Common myeloid progenitor, CD34-positive (primary cell): ENCODE measurements at regions not wholly inside any gene's neighbourhood (a gene's known extent, or its start where the extent isn't known, plus 50 kb on each side); places are given as distances from the start of the nearest gene placed in this dataset.

Experiments used
- CTCF ChIA-PET: fragments of 350-600 bp; sonication (Branson Sonifier 250); formaldehyde crosslinking; loops from one replicate; lab custom pipeline; 2021; ENCODE audit warnings: antibody characterized with exemption; lab: Charles Lee
- POLR2A ChIA-PET: fragments of 350-600 bp; sonication (Branson Sonifier 250); formaldehyde crosslinking; loops from one replicate; lab custom pipeline; 2021; ENCODE audit warnings: antibody characterized with exemption; lab: Charles Lee
- DNase-seq, 3 donors: peaks; one replicate each; pipeline versions ENCODE4 v3.0.0 to v3.0.0-alpha.2; 2013
- H3K27ac ChIP-seq, 2 experiments: 1 replicate in 1 of 2; 2 replicates in 1 of 2; pipeline ENCODE4 v1.7.0; 2013; ENCODE audit warnings: inconsistent platforms in 2 of 2, low read length in 2 of 2, mild to moderate bottlenecking in 2 of 2, low read depth in 1 of 2, moderate library complexity in 1 of 2; ENCODE audit not compliant: severe bottlenecking in 2 of 2, insufficient read depth in 1 of 2, poor library complexity in 1 of 2
- H3K27me3 ChIP-seq, 5 experiments: replicated peaks in 2 of 5; 1 replicate in 3 of 5; 2 replicates in 2 of 5; pipeline versions ENCODE4 v1.6.1 to v1.7.0; 2013; ENCODE audit warnings: low read length in 4 of 5, mild to moderate bottlenecking in 2 of 5, moderate library complexity in 2 of 5, inconsistent platforms in 1 of 5; ENCODE audit not compliant: insufficient read depth in 5 of 5, control insufficient read depth in 4 of 5
- H3K36me3 ChIP-seq, 4 experiments: 1 replicate in 2 of 4; 2 replicates in 2 of 4; pipeline versions ENCODE4 v1.6.1 to v1.7.0; 2013; ENCODE audit warnings: low read length in 3 of 4, control low read depth in 1 of 4, mild to moderate bottlenecking in 1 of 4; ENCODE audit not compliant: control insufficient read depth in 4 of 4, insufficient read depth in 4 of 4
- H3K4me1 ChIP-seq, 4 experiments: 1 replicate in 3 of 4; 2 replicates in 1 of 4; pipeline versions ENCODE4 v1.6.1 to v1.7.1; 2013; ENCODE audit warnings: low read length in 3 of 4, mild to moderate bottlenecking in 3 of 4, control low read depth in 1 of 4, inconsistent platforms in 1 of 4, moderate library complexity in 1 of 4; ENCODE audit not compliant: control insufficient read depth in 4 of 4, insufficient read depth in 4 of 4; ENCODE audit errors: control extremely low read depth in 1 of 4
- H3K4me3 ChIP-seq, 7 experiments: 1 replicate in 4 of 7; 2 replicates in 3 of 7; pipeline versions ENCODE4 v1.5.1 to v1.7.0; 2013; ENCODE audit warnings: mild to moderate bottlenecking in 7 of 7, low read length in 6 of 7, moderate library complexity in 6 of 7, inconsistent platforms in 2 of 7, low read depth in 2 of 7, control low read depth in 1 of 7; ENCODE audit not compliant: insufficient read depth in 4 of 7, control insufficient read depth in 1 of 7; ENCODE audit errors: extremely low read depth in 1 of 7
- H3K9me3 ChIP-seq, 5 experiments: 1 replicate in 4 of 5; 2 replicates in 1 of 5; pipeline versions ENCODE4 v1.6.1 to v1.7.1; 2013; ENCODE audit warnings: low read length in 4 of 5, mild to moderate bottlenecking in 2 of 5, inconsistent platforms in 1 of 5, low read depth in 1 of 5, moderate library complexity in 1 of 5; ENCODE audit not compliant: control insufficient read depth in 4 of 5, insufficient read depth in 2 of 5; ENCODE audit errors: control extremely low read depth in 1 of 5
- WGBS: methylation state at CpG from one replicate; pipeline ENCODE4 v1.1.5; 2013; ENCODE audit not compliant: insufficient coverage; 5-methylcytosine and 5-hydroxymethylcytosine counted together

- H3K4me3 ChIP-seq = peak overlapping the region in 1 of 7 experiments; percentile 39
- POLR2A ChIA-PET = no interaction called here
- CTCF ChIA-PET = no interaction called here
- 7% methylated on average over 25 of the region's 26 CpGs for WGBS
- no peak overlapping the region for H3K27ac ChIP-seq
- peaks cover 14 to 73% (median 30%) of the 10 kb centered on the region in 5 experiments for H3K27me3 ChIP-seq
- H3K36me3 ChIP-seq = no peaks in the 10 kb centered on the region
- no peaks in the 10 kb centered on the region for H3K9me3 ChIP-seq
- DNase-seq = no peak
- peaks cover 0 to 10% (median 4%) of the 10 kb centered on the region in 4 experiments for H3K4me1 ChIP-seq
Observed at GRCh38 chr5:114056185-114056538, 305.7 kb upstream of the KCNN2 start.

- CTCF ChIA-PET = no interaction called here
- no peak for DNase-seq
Observed at GRCh38 chr5:114060866-114061265, 301.0 kb upstream of the KCNN2 start.

GRCh38 chr5:114062932-114063867 is 298.7 kb upstream of the KCNN2 start:
- no peaks in the 10 kb centered on the region for H3K9me3 ChIP-seq
- ChIA-PET CTCF (no interaction called here), POLR2A (no interaction called here)
- DNase-seq = no peak
- H3K4me1 ChIP-seq = no peaks in the 10 kb centered on the region
- H3K36me3 ChIP-seq = no peaks in the 10 kb centered on the region
- no peak overlapping the region for H3K27ac ChIP-seq
- H3K4me3 ChIP-seq = no peak overlapping the region
- H3K27me3 ChIP-seq = peaks cover 0 to 14% (median 5%) of the 10 kb centered on the region in 5 experiments

More at GRCh38 chr5:114060866-114061265, 301.0 kb upstream of the KCNN2 start:
- no peaks in the 10 kb centered on the region for H3K36me3 ChIP-seq
- H3K4me1 ChIP-seq = peaks cover 0 to 5% (median 1%) of the 10 kb centered on the region in 4 experiments
- H3K27ac ChIP-seq = no peak overlapping the region
- H3K27me3 ChIP-seq = peaks cover 11 to 37% (median 14%) of the 10 kb centered on the region in 5 experiments
- POLR2A ChIA-PET = no interaction called here
- H3K9me3 ChIP-seq = no peaks in the 10 kb centered on the region
- H3K4me3 ChIP-seq = no peak overlapping the region

- Histone ChIP-seq H3K9me3 (no peaks in the 10 kb centered on the region), H3K27me3 (peaks cover 0 to 2% (median 0%) of the 10 kb centered on the region in 5 experiments), H3K27ac (no peak overlapping the region), H3K4me1 (no peaks in the 10 kb centered on the region), H3K4me3 (no peak overlapping the region), H3K36me3 (no peaks in the 10 kb centered on the region)
- POLR2A ChIA-PET = no interaction called here
- CTCF ChIA-PET = no interaction called here
- no peak for DNase-seq
- WGBS = no CpG with 5 or more reads among the region's 1 CpG
Observed at GRCh38 chr5:114065912-114066311, 296.0 kb upstream of the KCNN2 start.

- POLR2A ChIA-PET = no interaction called here
- Histone ChIP-seq H3K27ac (no peak overlapping the region), H3K36me3 (no peaks in the 10 kb centered on the region), H3K4me1 (no peaks in the 10 kb centered on the region), H3K4me3 (no peak overlapping the region), H3K27me3 (peaks cover 0 to 2% (median 0%) of the 10 kb centered on the region in 5 experiments), H3K9me3 (no peaks in the 10 kb centered on the region)
- CTCF ChIA-PET = no interaction called here
- no peak for DNase-seq
- WGBS = 97% methylated on average over 6 of the region's 7 CpGs
Observed at GRCh38 chr5:114070093-114070722, 291.7 kb upstream of the KCNN2 start.

GRCh38 chr5:114089259-114089658 is 272.6 kb upstream of the KCNN2 start:
- no peaks in the 10 kb centered on the region for H3K27me3 ChIP-seq
- no peaks in the 10 kb centered on the region for H3K4me1 ChIP-seq
- WGBS = 78% methylated on average over 4 of the region's 4 CpGs
- ChIA-PET CTCF (no interaction called here), POLR2A (no interaction called here)
- H3K27ac ChIP-seq = no peak overlapping the region
- H3K4me3 ChIP-seq = no peak overlapping the region
- no peaks in the 10 kb centered on the region for H3K36me3 ChIP-seq
- peaks cover 0 to 6% (median 5%) of the 10 kb centered on the region in 5 experiments for H3K9me3 ChIP-seq
- no peak for DNase-seq

GRCh38 chr5:114097570-114097969 is 264.3 kb upstream of the KCNN2 start:
- Histone ChIP-seq H3K36me3 (no peaks in the 10 kb centered on the region), H3K4me3 (no peak overlapping the region), H3K27me3 (no peaks in the 10 kb centered on the region), H3K4me1 (no peaks in the 10 kb centered on the region), H3K9me3 (peaks cover 0 to 2% (median under 1%) of the 10 kb centered on the region in 5 experiments), H3K27ac (no peak overlapping the region)
- WGBS = 38% methylated on average over 2 of the region's 2 CpGs
- POLR2A ChIA-PET = no interaction called here
- CTCF ChIA-PET = interaction anchor here (0.9 kb wide), 1 partner anchor 351 kb away, joined by 3 read pairs; no protein-coding TSS in a partner anchor
- DNase-seq = no peak
